IMR-90 (cell line): ENCODE measurements at regions not wholly inside any gene's neighbourhood (a gene's known extent, or its start where the extent isn't known, plus 50 kb on each side); places are given as distances from the start of the nearest gene placed in this dataset.

ENCODE experiments used
- BHLHE40 ChIP-seq: fragments of 150-350 bp; IDR thresholded peaks from 2 replicates; pipeline ENCODE4 v1.6.1; 2016; ENCODE audit warnings: mild to moderate bottlenecking, low read depth, low read length
- CEBPB ChIP-seq: IDR thresholded peaks from 2 replicates; pipeline ENCODE4 v1.6.1; 2012; ENCODE audit warnings: low read depth, low read length, improper control_type of control experiment
- FOS ChIP-seq: fragments of 150-350 bp; IDR thresholded peaks from 2 replicates; pipeline ENCODE4 v1.6.1; 2016; ENCODE audit warnings: low read depth, low read length
- MAFK ChIP-seq: IDR thresholded peaks from 2 replicates; pipeline ENCODE4 v1.6.1; 2012; ENCODE audit warnings: low read depth, low read length, improper control_type of control experiment
- MXI1 ChIP-seq: IDR thresholded peaks from 2 replicates; pipeline ENCODE4 v1.6.1; 2012; ENCODE audit warnings: low read depth, mild to moderate bottlenecking, low read length, moderate library complexity, borderline replicate concordance
- POLR2A ChIP-seq: IDR thresholded peaks from 2 replicates; pipeline ENCODE4 v1.6.1; 2012; ENCODE audit warnings: mild to moderate bottlenecking, low read depth, low read length
- RAD21 ChIP-seq: IDR thresholded peaks from 2 replicates; pipeline ENCODE4 v1.6.1; 2012; ENCODE audit warnings: low read length, improper control_type of control experiment
- RCOR1 ChIP-seq: IDR thresholded peaks from 2 replicates; pipeline ENCODE4 v1.6.1; 2012; ENCODE audit warnings: mild to moderate bottlenecking, low read length, improper control_type of control experiment; ENCODE audit not compliant: insufficient replicate concordance
- RFX5 ChIP-seq: IDR thresholded peaks from 2 replicates; pipeline ENCODE4 v1.8.0; 2012; ENCODE audit warnings: low read depth, mild to moderate bottlenecking, low read length, moderate library complexity
- SMC3 ChIP-seq: fragments of 150-350 bp; IDR thresholded peaks from 2 replicates; pipeline ENCODE4 v1.6.1; 2016; ENCODE audit warnings: low read depth, mild to moderate bottlenecking, antibody characterized with exemption, low read length, moderate library complexity
- TF ChIP-seq, protein P1 (sequence below): conservative IDR thresholded peaks from 2 replicates; pipeline ENCODE4 v1.5.1; 2012; ENCODE audit warnings: mild to moderate bottlenecking, low read depth, low read length, improper control_type of control experiment
- TF ChIP-seq, protein P2 (sequence below): fragments of 150-350 bp; IDR thresholded peaks from 2 replicates; pipeline ENCODE4 v1.6.1; 2017; ENCODE audit warnings: mild to moderate bottlenecking, antibody characterized with exemption, low read length, low read depth

DNA sequence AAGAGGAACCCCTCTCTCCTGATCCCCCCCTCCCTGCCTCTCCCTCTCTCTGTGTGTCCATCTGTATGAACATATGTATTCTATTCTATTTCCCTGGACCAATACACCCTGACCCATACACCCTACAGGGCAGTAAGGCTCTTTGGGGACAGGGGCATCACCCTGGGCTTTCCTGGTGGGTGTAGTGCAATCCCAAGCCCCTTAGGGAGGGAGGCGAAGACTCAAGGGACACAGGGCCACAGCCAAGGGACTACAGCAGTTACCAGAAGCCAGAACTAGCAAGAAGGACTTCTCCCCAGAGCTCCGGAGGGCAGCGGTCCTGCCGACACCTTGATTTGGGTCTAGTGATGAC lies 214.2 kb upstream of the RAB6C start:
- TF ChIP-seq, protein P1, sequence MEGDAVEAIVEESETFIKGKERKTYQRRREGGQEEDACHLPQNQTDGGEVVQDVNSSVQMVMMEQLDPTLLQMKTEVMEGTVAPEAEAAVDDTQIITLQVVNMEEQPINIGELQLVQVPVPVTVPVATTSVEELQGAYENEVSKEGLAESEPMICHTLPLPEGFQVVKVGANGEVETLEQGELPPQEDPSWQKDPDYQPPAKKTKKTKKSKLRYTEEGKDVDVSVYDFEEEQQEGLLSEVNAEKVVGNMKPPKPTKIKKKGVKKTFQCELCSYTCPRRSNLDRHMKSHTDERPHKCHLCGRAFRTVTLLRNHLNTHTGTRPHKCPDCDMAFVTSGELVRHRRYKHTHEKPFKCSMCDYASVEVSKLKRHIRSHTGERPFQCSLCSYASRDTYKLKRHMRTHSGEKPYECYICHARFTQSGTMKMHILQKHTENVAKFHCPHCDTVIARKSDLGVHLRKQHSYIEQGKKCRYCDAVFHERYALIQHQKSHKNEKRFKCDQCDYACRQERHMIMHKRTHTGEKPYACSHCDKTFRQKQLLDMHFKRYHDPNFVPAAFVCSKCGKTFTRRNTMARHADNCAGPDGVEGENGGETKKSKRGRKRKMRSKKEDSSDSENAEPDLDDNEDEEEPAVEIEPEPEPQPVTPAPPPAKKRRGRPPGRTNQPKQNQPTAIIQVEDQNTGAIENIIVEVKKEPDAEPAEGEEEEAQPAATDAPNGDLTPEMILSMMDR: no peak
- TF ChIP-seq, protein P2, sequence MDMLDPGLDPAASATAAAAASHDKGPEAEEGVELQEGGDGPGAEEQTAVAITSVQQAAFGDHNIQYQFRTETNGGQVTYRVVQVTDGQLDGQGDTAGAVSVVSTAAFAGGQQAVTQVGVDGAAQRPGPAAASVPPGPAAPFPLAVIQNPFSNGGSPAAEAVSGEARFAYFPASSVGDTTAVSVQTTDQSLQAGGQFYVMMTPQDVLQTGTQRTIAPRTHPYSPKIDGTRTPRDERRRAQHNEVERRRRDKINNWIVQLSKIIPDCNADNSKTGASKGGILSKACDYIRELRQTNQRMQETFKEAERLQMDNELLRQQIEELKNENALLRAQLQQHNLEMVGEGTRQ: no peak
- TF ChIP-seq RFX5 (no peak), RCOR1 (no peak), POLR2A (no peak), CEBPB (no peak), SMC3 (no peak), MXI1 (no peak), RAD21 (no peak), MAFK (no peak), FOS (no peak), BHLHE40 (no peak)
